ENCODE measurements at regions not wholly inside any gene's neighbourhood (a gene's known extent, or its start where the extent isn't known, plus 50 kb on each side); places are given as distances from the start of the nearest gene placed in this dataset.
"Not testable (repeated sequence)": the region's sequence is repeated elsewhere in the genome, so short reads cannot be mapped to it uniquely, and the experiment has no call there.

- no peak for DNase-seq (ENCODE audit: low read depth in 1 of 2, low spot score in 1 of 2)
Measured at GRCh38 chr2:124967325-124967724, 942.2 kb downstream of the CNTNAP5 start.

- DNase-seq (ENCODE audit: low read depth in 1 of 2, low spot score in 1 of 2), result no peak
Measured at GRCh38 chr2:124970030-124970429, 944.9 kb downstream of the CNTNAP5 start.

GRCh38 chr2:124973396-124973795 lies 948.3 kb downstream of the CNTNAP5 start:
- DNase-seq (ENCODE audit: low read depth in 1 of 2, low spot score in 1 of 2), result no peak

- no peak for DNase-seq (ENCODE audit: low read depth in 1 of 2, low spot score in 1 of 2)
Measured at GRCh38 chr2:124975224-124975623, 950.1 kb downstream of the CNTNAP5 start.

- DNase-seq (ENCODE audit: low read depth in 1 of 2, low spot score in 1 of 2), result no peak
Measured at GRCh38 chr2:124975648-124976047, 950.6 kb downstream of the CNTNAP5 start.

GRCh38 chr2:124978597-124978996 lies 953.5 kb downstream of the CNTNAP5 start:
- no peak for DNase-seq (ENCODE audit: low read depth in 1 of 2, low spot score in 1 of 2)

- DNase-seq (ENCODE audit: low read depth in 1 of 2, low spot score in 1 of 2), result no peak
Measured at GRCh38 chr2:124983595-124983994, 958.5 kb downstream of the CNTNAP5 start.

- DNase-seq (ENCODE audit: low read depth in 1 of 2, low spot score in 1 of 2), result no peak
Measured at GRCh38 chr2:124985270-124985669, 960.2 kb downstream of the CNTNAP5 start.

GRCh38 chr2:124986136-124986535 lies 961.0 kb downstream of the CNTNAP5 start:
- DNase-seq (ENCODE audit: low read depth in 1 of 2, low spot score in 1 of 2), result no peak

GRCh38 chr2:124986870-124987269 lies 961.8 kb downstream of the CNTNAP5 start:
- DNase-seq (ENCODE audit: low read depth in 1 of 2, low spot score in 1 of 2), result not testable (repeated sequence)

GRCh38 chr2:124987436-124987835 lies 962.3 kb downstream of the CNTNAP5 start:
- DNase-seq (ENCODE audit: low read depth in 1 of 2, low spot score in 1 of 2), result not testable (repeated sequence)

- DNase-seq (ENCODE audit: low read depth in 1 of 2, low spot score in 1 of 2), result no peak
Measured at GRCh38 chr2:124988111-124988510, 963.0 kb downstream of the CNTNAP5 start.

- no peak for DNase-seq (ENCODE audit: low read depth in 1 of 2, low spot score in 1 of 2)
Measured at GRCh38 chr2:124988794-124989193, 963.7 kb downstream of the CNTNAP5 start.

- DNase-seq (ENCODE audit: low read depth in 1 of 2, low spot score in 1 of 2), result no peak
Measured at GRCh38 chr2:124993809-124994208, 968.7 kb downstream of the CNTNAP5 start.

- no peak for DNase-seq (ENCODE audit: low read depth in 1 of 2, low spot score in 1 of 2)
Measured at GRCh38 chr2:124995185-124995912, 970.3 kb downstream of the CNTNAP5 start.

- DNase-seq (ENCODE audit: low read depth in 1 of 2, low spot score in 1 of 2), result no peak
Measured at GRCh38 chr2:124996406-124996805, 971.3 kb downstream of the CNTNAP5 start.

GRCh38 chr2:124999906-125000305 lies 974.8 kb downstream of the CNTNAP5 start:
- no peak for DNase-seq (ENCODE audit: low read depth in 1 of 2, low spot score in 1 of 2)

GRCh38 chr2:125004106-125004800 lies 979.2 kb downstream of the CNTNAP5 start:
- DNase-seq (ENCODE audit: low read depth in 1 of 2, low spot score in 1 of 2), result no peak

- DNase-seq (ENCODE audit: low read depth in 1 of 2, low spot score in 1 of 2), result no peak
Measured at GRCh38 chr2:125006676-125007075, 981.6 kb downstream of the CNTNAP5 start.

- not testable (repeated sequence) for DNase-seq (ENCODE audit: low read depth in 1 of 2, low spot score in 1 of 2)
Measured at GRCh38 chr2:125028721-125029120, 1003.6 kb downstream of the CNTNAP5 start.

GRCh38 chr2:125033871-125034270 lies 1008.8 kb downstream of the CNTNAP5 start:
- no peak for DNase-seq (ENCODE audit: low read depth in 1 of 2, low spot score in 1 of 2)

GRCh38 chr2:125037135-125037653 lies 1012.1 kb downstream of the CNTNAP5 start:
- no peak for DNase-seq (ENCODE audit: low read depth in 1 of 2, low spot score in 1 of 2)
